PFSK-1 (cell line): ENCODE measurements at regions not wholly inside any gene's neighbourhood (a gene's known extent, or its start where the extent isn't known, plus 50 kb on each side); places are given as distances from the start of the nearest gene placed in this dataset.

Source experiments
- POLR2AphosphoS5 ChIP-seq: IDR thresholded peaks from 2 replicates; pipeline ENCODE4 v1.6.1; 2012; ENCODE audit warnings: low read depth, mild to moderate bottlenecking, control low read depth, low read length, moderate library complexity
- SIN3A ChIP-seq: IDR thresholded peaks from 2 replicates; pipeline ENCODE4 v1.6.1; 2012; ENCODE audit warnings: mild to moderate bottlenecking, low read length, moderate library complexity, borderline replicate concordance; ENCODE audit not compliant: insufficient read depth

DNA sequence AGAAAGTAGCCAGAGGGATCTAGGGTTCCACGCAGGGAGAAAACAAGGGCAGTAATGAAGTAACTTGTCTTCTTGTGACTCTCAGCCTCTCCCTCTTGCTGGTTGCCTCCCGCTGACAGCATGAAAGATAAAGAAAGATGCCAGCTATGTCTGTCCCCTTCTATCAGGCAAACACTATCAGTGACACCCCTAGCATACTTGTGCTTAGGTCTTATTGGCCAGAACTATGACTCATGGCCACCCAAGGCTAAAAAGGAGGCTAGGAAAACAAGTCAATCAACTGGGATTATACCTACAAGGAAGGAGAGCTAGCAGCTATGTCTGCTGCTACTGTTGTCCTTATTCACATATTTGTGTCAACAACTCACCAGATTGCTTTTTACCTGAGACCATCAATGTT lies 206.8 kb upstream of the SOX4 start:
- TF ChIP-seq POLR2AphosphoS5 = no peak
- TF ChIP-seq SIN3A = no peak
